Neural cell (in vitro differentiated cells): ENCODE measurements at regions not wholly inside any gene's neighbourhood (a gene's known extent, or its start where the extent isn't known, plus 50 kb on each side); places are given as distances from the start of the nearest gene placed in this dataset.
"Not testable (repeated sequence)": the region's sequence is repeated elsewhere in the genome, so short reads cannot be mapped to it uniquely, and the experiment has no call there.

ENCODE experiments used
- H2AFZ ChIP-seq: fragments of 200-600, 300-800 bp; sonication (generic), shearing (Covaris generic); 2 replicates; pipeline ENCODE4 v1.6.0; 2014; ENCODE audit warnings: low read depth, mild to moderate bottlenecking, antibody characterized with exemption, low read length, moderate library complexity
- H3F3A ChIP-seq: fragments of 200-600 bp; shearing (Covaris generic); 2 replicates; pipeline ENCODE4 v1.6.1; 2016; ENCODE audit warnings: mild to moderate bottlenecking, moderate library complexity, mixed read lengths, antibody characterized with exemption, low read length; ENCODE audit not compliant: insufficient read depth, poor library complexity, severe bottlenecking
- H3K27ac ChIP-seq: fragments of 200-600, 300-800 bp; sonication (generic), shearing (Covaris generic); 2 replicates; pipeline ENCODE4 v1.5.1; 2014; ENCODE audit warnings: mild to moderate bottlenecking, low read length, moderate library complexity
- H3K27me3 ChIP-seq: fragments of 300-800, 200-600 bp; sonication (generic), shearing (Covaris generic); 2 replicates; pipeline ENCODE4 v1.6.0; 2014; ENCODE audit warnings: mild to moderate bottlenecking, low read depth, low read length, moderate library complexity; ENCODE audit not compliant: insufficient read depth
- H3K36me3 ChIP-seq: fragments of 300-800, 200-600 bp; sonication (generic), shearing (Covaris generic); 2 replicates; pipeline ENCODE4 v1.5.1; 2014; ENCODE audit warnings: mild to moderate bottlenecking, antibody characterized with exemption, low read length, moderate library complexity; ENCODE audit not compliant: insufficient read depth
- H3K4me2 ChIP-seq: fragments of 300-800, 200-600 bp; sonication (generic), shearing (Covaris generic); 2 replicates; pipeline ENCODE4 v1.6.0; 2014; ENCODE audit warnings: mild to moderate bottlenecking, low read length
- H3K4me3 ChIP-seq: fragments of 300-800, 200-600 bp; sonication (generic), shearing (Covaris generic); 2 replicates; pipeline ENCODE4 v1.5.1; 2014; ENCODE audit warnings: mild to moderate bottlenecking, low read length, moderate library complexity
- H3K79me2 ChIP-seq: fragments of 200-600 bp; shearing (Covaris generic); replicated peaks from 2 replicates; pipeline ENCODE4 v1.6.0; 2014; ENCODE audit warnings: mild to moderate bottlenecking, low read length, moderate library complexity; ENCODE audit not compliant: insufficient read depth
- H3K9ac ChIP-seq: fragments of 300-800, 200-600 bp; sonication (generic), shearing (Covaris generic); 2 replicates; pipeline ENCODE4 v1.6.1; 2016; ENCODE audit warnings: mild to moderate bottlenecking, low read length, mixed read lengths
- H3K9me2 ChIP-seq: fragments of 200-600 bp; shearing (Covaris generic); 2 replicates; pipeline ENCODE4 v1.6.1; 2016; ENCODE audit warnings: mild to moderate bottlenecking, low read length, mixed read lengths; ENCODE audit not compliant: insufficient read depth
- H3K9me3 ChIP-seq: fragments of 200-600, 300-800 bp; sonication (generic), shearing (Covaris generic); 2 replicates; pipeline ENCODE4 v1.6.1; 2016; ENCODE audit warnings: mild to moderate bottlenecking, mixed run types, low read length, moderate library complexity, mixed read lengths
- H4K20me1 ChIP-seq: fragments of 200-600 bp; shearing (Covaris generic); 2 replicates; pipeline ENCODE4 v1.6.1; 2016; ENCODE audit warnings: mild to moderate bottlenecking, mixed run types; ENCODE audit not compliant: insufficient read depth
- EP300 ChIP-seq: fragments of 450-650 bp; conservative IDR thresholded peaks from 2 replicates; pipeline ENCODE4 v1.6.1; 2014; ENCODE audit warnings: antibody characterized with exemption, mild to moderate bottlenecking, moderate library complexity; ENCODE audit not compliant: poor library complexity, severe bottlenecking
- EZH2 ChIP-seq: fragments of 200-600, 300-800 bp; shearing (Covaris generic), sonication (generic); IDR thresholded peaks from 2 replicates; pipeline ENCODE4 v1.6.1; 2014; ENCODE audit warnings: antibody characterized with exemption, low read length, borderline replicate concordance, mild to moderate bottlenecking; ENCODE audit not compliant: insufficient read depth, poor library complexity, severe bottlenecking
- MXI1 ChIP-seq: fragments of 450-650 bp; conservative IDR thresholded peaks from 2 replicates; pipeline ENCODE4 v1.6.1; 2014; ENCODE audit warnings: antibody characterized with exemption, mild to moderate bottlenecking; ENCODE audit not compliant: poor library complexity, severe bottlenecking
- POLR2AphosphoS5 ChIP-seq: IDR thresholded peaks from 2 replicates; pipeline ENCODE4 v1.6.1; 2012
- RAD21 ChIP-seq: fragments of 450-650 bp; conservative IDR thresholded peaks from 2 replicates; pipeline ENCODE4 v1.6.1; 2014; ENCODE audit warnings: antibody characterized with exemption, mild to moderate bottlenecking, moderate library complexity
- SMC3 ChIP-seq: fragments of 450-650 bp; conservative IDR thresholded peaks from 2 replicates; pipeline ENCODE4 v1.6.1; 2014; ENCODE audit warnings: antibody characterized with exemption, mild to moderate bottlenecking, moderate library complexity; ENCODE audit not compliant: poor library complexity
- TAF1 ChIP-seq: IDR thresholded peaks from 2 replicates; pipeline ENCODE4 v1.6.1; 2012; ENCODE audit warnings: low read depth
- TF ChIP-seq, protein P1 (sequence below): fragments of 450-650 bp; IDR thresholded peaks from 2 replicates; pipeline ENCODE4 v1.5.1; 2014; ENCODE audit warnings: antibody characterized with exemption, mild to moderate bottlenecking, moderate library complexity; ENCODE audit not compliant: poor library complexity, severe bottlenecking
- TF ChIP-seq, protein P2 (sequence below): IDR thresholded peaks from 2 replicates; pipeline ENCODE4 v1.6.1; 2012; ENCODE audit warnings: borderline replicate concordance

DNA sequence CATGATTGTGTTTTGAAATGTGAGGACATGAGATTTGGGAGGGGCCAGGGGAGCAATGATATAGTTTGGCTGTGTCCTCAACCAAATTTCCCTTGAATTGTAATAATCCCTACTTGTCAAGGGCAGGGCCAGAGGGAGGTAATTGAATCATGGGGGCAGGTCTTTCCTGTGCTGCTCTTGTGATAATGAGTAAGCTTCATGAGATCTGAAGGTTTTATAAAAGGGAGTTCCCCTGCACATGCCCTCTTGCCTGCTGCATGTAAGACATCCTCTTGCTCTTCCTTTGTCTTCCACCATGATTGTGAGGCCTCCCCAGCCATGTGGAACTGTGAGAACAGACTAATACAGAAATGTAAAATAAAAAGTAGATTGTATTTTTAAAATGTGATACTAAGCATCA, 1294.9 kb downstream of the ADGRL3 start:
- no peaks in the 10 kb centered on the region for H3F3A ChIP-seq
- no peaks in the 10 kb centered on the region for H3K27me3 ChIP-seq
- no peaks in the 10 kb centered on the region for H3K9me3 ChIP-seq
- H3K9ac ChIP-seq: no peak overlapping the region
- no peak overlapping the region for H2AFZ ChIP-seq
- no peak overlapping the region for H3K27ac ChIP-seq
- H4K20me1 ChIP-seq: no peaks in the 10 kb centered on the region
- H3K4me3 ChIP-seq: no peak overlapping the region
- TF ChIP-seq POLR2AphosphoS5 (no peak), EZH2 (no peak), EP300 (no peak), RAD21 (no peak), TAF1 (no peak), SMC3 (no peak), MXI1 (no peak)
- TF ChIP-seq, protein P1, sequence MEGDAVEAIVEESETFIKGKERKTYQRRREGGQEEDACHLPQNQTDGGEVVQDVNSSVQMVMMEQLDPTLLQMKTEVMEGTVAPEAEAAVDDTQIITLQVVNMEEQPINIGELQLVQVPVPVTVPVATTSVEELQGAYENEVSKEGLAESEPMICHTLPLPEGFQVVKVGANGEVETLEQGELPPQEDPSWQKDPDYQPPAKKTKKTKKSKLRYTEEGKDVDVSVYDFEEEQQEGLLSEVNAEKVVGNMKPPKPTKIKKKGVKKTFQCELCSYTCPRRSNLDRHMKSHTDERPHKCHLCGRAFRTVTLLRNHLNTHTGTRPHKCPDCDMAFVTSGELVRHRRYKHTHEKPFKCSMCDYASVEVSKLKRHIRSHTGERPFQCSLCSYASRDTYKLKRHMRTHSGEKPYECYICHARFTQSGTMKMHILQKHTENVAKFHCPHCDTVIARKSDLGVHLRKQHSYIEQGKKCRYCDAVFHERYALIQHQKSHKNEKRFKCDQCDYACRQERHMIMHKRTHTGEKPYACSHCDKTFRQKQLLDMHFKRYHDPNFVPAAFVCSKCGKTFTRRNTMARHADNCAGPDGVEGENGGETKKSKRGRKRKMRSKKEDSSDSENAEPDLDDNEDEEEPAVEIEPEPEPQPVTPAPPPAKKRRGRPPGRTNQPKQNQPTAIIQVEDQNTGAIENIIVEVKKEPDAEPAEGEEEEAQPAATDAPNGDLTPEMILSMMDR: no peak
- TF ChIP-seq, protein P2, sequence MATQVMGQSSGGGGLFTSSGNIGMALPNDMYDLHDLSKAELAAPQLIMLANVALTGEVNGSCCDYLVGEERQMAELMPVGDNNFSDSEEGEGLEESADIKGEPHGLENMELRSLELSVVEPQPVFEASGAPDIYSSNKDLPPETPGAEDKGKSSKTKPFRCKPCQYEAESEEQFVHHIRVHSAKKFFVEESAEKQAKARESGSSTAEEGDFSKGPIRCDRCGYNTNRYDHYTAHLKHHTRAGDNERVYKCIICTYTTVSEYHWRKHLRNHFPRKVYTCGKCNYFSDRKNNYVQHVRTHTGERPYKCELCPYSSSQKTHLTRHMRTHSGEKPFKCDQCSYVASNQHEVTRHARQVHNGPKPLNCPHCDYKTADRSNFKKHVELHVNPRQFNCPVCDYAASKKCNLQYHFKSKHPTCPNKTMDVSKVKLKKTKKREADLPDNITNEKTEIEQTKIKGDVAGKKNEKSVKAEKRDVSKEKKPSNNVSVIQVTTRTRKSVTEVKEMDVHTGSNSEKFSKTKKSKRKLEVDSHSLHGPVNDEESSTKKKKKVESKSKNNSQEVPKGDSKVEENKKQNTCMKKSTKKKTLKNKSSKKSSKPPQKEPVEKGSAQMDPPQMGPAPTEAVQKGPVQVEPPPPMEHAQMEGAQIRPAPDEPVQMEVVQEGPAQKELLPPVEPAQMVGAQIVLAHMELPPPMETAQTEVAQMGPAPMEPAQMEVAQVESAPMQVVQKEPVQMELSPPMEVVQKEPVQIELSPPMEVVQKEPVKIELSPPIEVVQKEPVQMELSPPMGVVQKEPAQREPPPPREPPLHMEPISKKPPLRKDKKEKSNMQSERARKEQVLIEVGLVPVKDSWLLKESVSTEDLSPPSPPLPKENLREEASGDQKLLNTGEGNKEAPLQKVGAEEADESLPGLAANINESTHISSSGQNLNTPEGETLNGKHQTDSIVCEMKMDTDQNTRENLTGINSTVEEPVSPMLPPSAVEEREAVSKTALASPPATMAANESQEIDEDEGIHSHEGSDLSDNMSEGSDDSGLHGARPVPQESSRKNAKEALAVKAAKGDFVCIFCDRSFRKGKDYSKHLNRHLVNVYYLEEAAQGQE: no peak
- H3K9me2 ChIP-seq: no peaks in the 10 kb centered on the region
- H3K79me2 ChIP-seq: no peaks in the 10 kb centered on the region
- no peaks in the 10 kb centered on the region for H3K36me3 ChIP-seq
- H3K4me2 ChIP-seq: no peak overlapping the region

DNA sequence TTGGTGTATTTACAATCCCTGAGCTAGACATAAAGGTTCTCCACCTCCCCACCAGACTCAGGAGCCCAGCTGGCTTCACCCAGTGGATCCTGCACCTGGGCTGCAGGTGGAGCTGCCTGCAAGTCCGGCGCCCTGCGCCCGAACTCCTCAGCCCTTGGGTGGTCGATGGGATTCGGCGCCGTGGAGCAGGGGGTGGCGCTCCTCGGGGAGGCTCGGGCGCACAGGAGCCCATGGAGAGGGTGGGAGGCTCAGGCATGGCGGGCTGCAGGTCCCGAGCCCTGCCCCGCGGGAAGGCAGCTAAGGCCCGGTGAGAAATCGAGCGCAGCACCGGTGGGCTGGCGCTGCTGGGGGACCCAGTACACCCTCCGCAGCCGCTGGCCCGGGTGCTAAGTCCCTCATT, 1291.6 kb downstream of the ADGRL3 start:
- not testable (repeated sequence) for H3K36me3 ChIP-seq, H3K9me3 ChIP-seq, H3K27me3 ChIP-seq, H3K9ac ChIP-seq, H4K20me1 ChIP-seq, H3K27ac ChIP-seq, H3K79me2 ChIP-seq, H3K9me2 ChIP-seq, H3K4me3 ChIP-seq, H3F3A ChIP-seq, H2AFZ ChIP-seq, H3K4me2 ChIP-seq

DNA sequence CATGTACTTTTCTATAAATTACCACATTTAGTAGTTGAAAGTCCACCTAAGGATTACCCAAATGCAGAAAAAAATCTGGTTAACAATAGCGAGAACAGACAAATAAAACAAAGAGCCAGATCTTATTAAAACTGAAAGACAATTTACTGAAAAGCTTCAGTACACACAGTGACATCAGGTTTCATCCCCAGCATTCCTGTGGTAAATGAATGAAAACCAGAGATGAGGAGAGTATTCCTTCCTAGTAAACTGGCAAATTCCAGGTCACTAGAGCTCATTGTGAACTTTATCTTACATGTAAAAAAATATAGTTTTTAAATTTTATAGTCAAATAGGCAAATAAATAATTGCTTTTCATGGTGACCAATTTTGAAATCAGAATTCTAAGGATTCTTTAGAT, 1290.5 kb downstream of the ADGRL3 start:
- TF ChIP-seq SMC3: no peak
- TF ChIP-seq POLR2AphosphoS5: no peak
- TF ChIP-seq, protein P1: no peak
- TF ChIP-seq EZH2: no peak
- TF ChIP-seq TAF1: no peak
- no peak for TF ChIP-seq MXI1
- TF ChIP-seq EP300: no peak
- no peak for TF ChIP-seq RAD21
- TF ChIP-seq, protein P2: no peak
- Histone ChIP-seq H4K20me1 (no peaks in the 10 kb centered on the region), H3K9me2 (no peaks in the 10 kb centered on the region), H3K27me3 (no peaks in the 10 kb centered on the region), H3K9me3 (no peaks in the 10 kb centered on the region), H3K4me2 (no peak overlapping the region), H3F3A (no peaks in the 10 kb centered on the region), H2AFZ (no peak overlapping the region), H3K4me3 (no peak overlapping the region), H3K79me2 (no peaks in the 10 kb centered on the region), H3K27ac (no peak overlapping the region), H3K9ac (no peak overlapping the region), H3K36me3 (no peaks in the 10 kb centered on the region)
